ES-I3 (cell line): ENCODE measurements at regions not wholly inside any gene's neighbourhood (a gene's known extent, or its start where the extent isn't known, plus 50 kb on each side); places are given as distances from the start of the nearest gene placed in this dataset.
"Not testable (repeated sequence)": the region's sequence is repeated elsewhere in the genome, so short reads cannot be mapped to it uniquely, and the experiment has no call there.

Experiments
- H3K36me3 ChIP-seq: 2 replicates; pipeline ENCODE4 v1.6.1; 2013; ENCODE audit warnings: mild to moderate bottlenecking, low read length, control low read depth, moderate library complexity; ENCODE audit not compliant: insufficient read depth
- H3K4me1 ChIP-seq: 2 replicates; pipeline ENCODE4 v1.6.1; 2013; ENCODE audit warnings: mild to moderate bottlenecking, control low read depth, low read length; ENCODE audit not compliant: insufficient read depth
- H3K9ac ChIP-seq: 2 replicates; pipeline ENCODE4 v1.6.1; 2013; ENCODE audit warnings: low read depth, mild to moderate bottlenecking, low read length, moderate library complexity
- H3K9me3 ChIP-seq: 2 replicates; pipeline ENCODE4 v1.6.1; 2013; ENCODE audit warnings: mild to moderate bottlenecking, low read length, moderate library complexity; ENCODE audit not compliant: control insufficient read depth, insufficient read depth

GRCh38 chrX:130467936-130468335, 66.1 kb downstream of the RBMX2 start:
- Histone ChIP-seq H3K4me1 (no peaks in the 10 kb centered on the region), H3K9ac (no peak overlapping the region), H3K9me3 (no peaks in the 10 kb centered on the region), H3K36me3 (no peaks in the 10 kb centered on the region)

- Histone ChIP-seq H3K36me3 (no peaks in the 10 kb centered on the region), H3K9me3 (no peaks in the 10 kb centered on the region), H3K4me1 (no peaks in the 10 kb centered on the region), H3K9ac (no peak overlapping the region)
These were observed 66.7 kb downstream of the RBMX2 start for GRCh38 chrX:130468395-130468923.

- no peak overlapping the region for H3K9ac ChIP-seq
- H3K4me1 ChIP-seq = no peaks in the 10 kb centered on the region
- no peaks in the 10 kb centered on the region for H3K9me3 ChIP-seq
- H3K36me3 ChIP-seq = no peaks in the 10 kb centered on the region
These were observed 81.1 kb downstream of the RBMX2 start for GRCh38 chrX:130482871-130483270.

- no peaks in the 10 kb centered on the region for H3K4me1 ChIP-seq
- no peaks in the 10 kb centered on the region for H3K9me3 ChIP-seq
- no peaks in the 10 kb centered on the region for H3K36me3 ChIP-seq
- H3K9ac ChIP-seq = no peak overlapping the region
These were observed 84.1 kb downstream of the RBMX2 start for GRCh38 chrX:130485870-130486269.

GRCh38 chrX:130495502-130495901, 93.7 kb downstream of the RBMX2 start:
- not testable (repeated sequence) for H3K4me1 ChIP-seq

GRCh38 chrX:130497531-130497930, 95.7 kb downstream of the RBMX2 start:
- Histone ChIP-seq H3K36me3 (no peaks in the 10 kb centered on the region), H3K9ac (no peak overlapping the region), H3K9me3 (no peaks in the 10 kb centered on the region), H3K4me1 (no peaks in the 10 kb centered on the region)

More at GRCh38 chrX:130495502-130495901, 93.7 kb downstream of the RBMX2 start:
- H3K9me3 ChIP-seq, H3K9ac ChIP-seq, H3K36me3 ChIP-seq: not testable (repeated sequence)

- Histone ChIP-seq H3K36me3 (no peaks in the 10 kb centered on the region), H3K9ac (no peak overlapping the region), H3K9me3 (no peaks in the 10 kb centered on the region), H3K4me1 (no peaks in the 10 kb centered on the region)
These were observed 97.0 kb downstream of the RBMX2 start for GRCh38 chrX:130498653-130499274.

GRCh38 chrX:130502016-130502570, 100.3 kb downstream of the RBMX2 start:
- Histone ChIP-seq H3K9me3 (no peaks in the 10 kb centered on the region), H3K36me3 (no peaks in the 10 kb centered on the region), H3K9ac (no peak overlapping the region), H3K4me1 (no peaks in the 10 kb centered on the region)

- Histone ChIP-seq H3K9me3 (no peaks in the 10 kb centered on the region), H3K36me3 (no peaks in the 10 kb centered on the region), H3K9ac (no peak overlapping the region), H3K4me1 (no peaks in the 10 kb centered on the region)
These were observed 102.2 kb downstream of the RBMX2 start for GRCh38 chrX:130504019-130504418.

GRCh38 chrX:130507015-130507414, 105.2 kb downstream of the RBMX2 start:
- Histone ChIP-seq H3K36me3 (no peaks in the 10 kb centered on the region), H3K9me3 (no peaks in the 10 kb centered on the region)

GRCh38 chrX:130512534-130512933, 110.7 kb downstream of the RBMX2 start:
- H3K36me3 ChIP-seq, H3K9ac ChIP-seq, H3K4me1 ChIP-seq, H3K9me3 ChIP-seq: not testable (repeated sequence)

More at GRCh38 chrX:130507015-130507414, 105.2 kb downstream of the RBMX2 start:
- no peaks in the 10 kb centered on the region for H3K4me1 ChIP-seq
- no peak overlapping the region for H3K9ac ChIP-seq

GRCh38 chrX:130516123-130516522, 114.3 kb downstream of the RBMX2 start:
- Histone ChIP-seq H3K9ac (no peak overlapping the region), H3K9me3 (no peaks in the 10 kb centered on the region; the same call in 1 of the 2 replicates), H3K36me3 (no peaks in the 10 kb centered on the region), H3K4me1 (no peaks in the 10 kb centered on the region)

GRCh38 chrX:130523460-130524394, 121.9 kb downstream of the RBMX2 start:
- Histone ChIP-seq H3K4me1 (no peaks in the 10 kb centered on the region), H3K9me3 (no peaks in the 10 kb centered on the region), H3K9ac (peak overlapping the region; percentile 30; the same call in 1 of the 2 replicates), H3K36me3 (no peaks in the 10 kb centered on the region)

GRCh38 chrX:130524476-130525194, 122.8 kb downstream of the RBMX2 start:
- Histone ChIP-seq H3K4me1 (no peaks in the 10 kb centered on the region), H3K9ac (no peak overlapping the region), H3K36me3 (no peaks in the 10 kb centered on the region), H3K9me3 (no peaks in the 10 kb centered on the region)
